T-helper 2 cell (primary cell): ENCODE measurements at regions not wholly inside any gene's neighbourhood (a gene's known extent, or its start where the extent isn't known, plus 50 kb on each side); places are given as distances from the start of the nearest gene placed in this dataset.

ENCODE experiments used
- DNase-seq, 5 experiments: peaks; one replicate each; pipeline versions ENCODE4 v3.0.0 to v3.0.0-alpha.2; 2012 to 2022

DNA sequence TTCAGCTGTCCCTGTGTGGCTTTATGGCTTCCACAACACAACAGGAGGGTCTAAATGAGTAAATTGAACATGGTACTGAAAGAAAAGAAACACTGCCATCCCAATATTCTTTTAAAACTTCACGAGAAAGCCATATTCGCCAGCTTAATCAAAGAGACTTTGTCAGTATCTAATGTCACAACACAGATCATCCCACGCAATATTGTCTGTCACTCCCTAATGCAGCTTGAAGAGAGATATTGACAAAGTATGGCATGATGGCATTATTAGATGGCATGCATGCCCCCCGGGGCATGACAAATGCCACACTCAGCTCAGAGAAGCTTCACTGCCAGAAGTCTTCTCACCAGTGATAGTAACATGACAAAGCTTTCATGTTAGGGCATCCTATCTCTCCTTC, 197.8 kb downstream of the TTC8 start:
- no peak for DNase-seq

DNA sequence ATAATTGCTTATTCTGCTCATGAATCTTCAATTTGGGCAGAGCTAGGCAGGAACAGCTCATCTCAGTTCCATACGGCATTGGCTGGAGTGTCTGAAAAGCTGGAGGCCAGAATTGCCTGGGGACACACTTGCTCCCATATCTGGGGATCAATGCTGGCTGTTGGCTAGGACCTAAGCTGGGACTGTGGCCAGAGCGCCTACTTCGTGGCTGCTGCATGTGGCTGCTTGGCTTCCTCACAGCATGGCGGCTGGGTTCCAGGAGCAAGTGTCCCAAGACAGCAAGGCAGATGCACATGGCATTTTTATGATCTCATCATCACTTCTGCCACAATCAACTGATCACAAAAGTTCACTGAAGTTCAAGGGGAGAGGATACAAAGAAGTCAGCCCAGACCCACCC, 200.2 kb downstream of the TTC8 start:
- DNase-seq: no peak

DNA sequence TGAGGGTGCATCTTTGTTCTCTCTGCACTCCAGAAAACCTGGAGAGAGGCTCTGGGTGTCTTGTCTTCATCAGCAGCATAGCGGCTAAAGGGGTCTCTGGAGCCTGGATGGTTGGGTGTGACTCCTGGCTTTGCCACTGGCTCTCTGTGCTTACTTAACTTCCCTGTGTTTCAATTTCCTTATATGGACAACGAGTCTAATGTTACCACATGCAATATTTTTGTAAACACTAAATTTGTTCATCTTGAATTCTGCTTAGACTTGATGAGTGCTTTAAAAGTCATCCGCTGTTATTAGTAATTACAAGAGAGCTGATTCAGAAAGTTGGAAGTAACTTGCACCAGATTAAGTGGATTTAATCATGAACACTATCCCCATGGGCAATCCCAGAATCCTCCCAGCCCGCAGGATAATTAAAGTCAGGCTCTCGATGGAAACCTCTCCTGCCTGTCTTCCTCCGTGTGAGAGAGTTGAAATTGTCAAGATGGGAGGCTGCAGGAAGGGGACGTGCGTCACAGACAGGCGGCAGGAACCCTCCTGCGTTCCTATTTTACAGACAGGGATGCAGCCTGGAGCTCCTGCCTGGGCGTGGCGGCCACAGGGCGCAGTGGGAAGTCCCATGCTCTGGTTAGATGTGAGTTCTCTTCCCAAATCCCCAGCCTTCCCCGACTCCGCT, 201.2 kb downstream of the TTC8 start:
- DNase-seq: no peak

DNA sequence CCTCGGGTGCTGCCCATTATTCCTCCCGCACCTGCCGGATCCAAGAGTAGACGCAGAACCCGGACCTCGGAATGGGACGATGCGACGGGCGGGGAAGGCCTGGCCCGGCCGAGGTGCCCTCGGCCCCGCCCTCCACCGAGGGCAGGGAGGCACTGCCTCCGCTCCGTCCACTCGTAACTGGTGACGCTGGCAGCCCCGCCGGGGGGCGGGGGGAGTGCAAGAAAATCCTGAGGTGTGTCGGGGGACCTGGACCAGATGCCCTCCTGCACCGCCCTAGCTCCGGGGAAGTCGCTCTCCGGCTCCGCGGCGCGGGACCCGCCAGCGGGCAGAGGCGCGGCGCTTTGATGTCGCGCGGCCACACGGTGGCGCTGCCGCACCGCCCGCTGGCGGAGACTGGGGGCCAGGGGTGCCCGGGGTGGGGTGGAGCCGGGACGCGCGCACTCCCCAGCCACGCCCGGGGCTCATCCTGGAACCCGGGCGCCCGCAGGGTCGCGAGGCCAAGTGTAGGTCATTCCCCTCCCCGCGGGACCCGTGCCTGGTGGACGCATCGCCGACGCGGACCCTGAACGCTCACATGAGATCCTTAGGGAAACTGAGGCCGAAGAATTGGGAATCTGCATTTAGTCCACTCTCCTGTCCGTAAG, 202.8 kb downstream of the TTC8 start:
- DNase-seq: peak; percentile 16 to 61 (median 36)

DNA sequence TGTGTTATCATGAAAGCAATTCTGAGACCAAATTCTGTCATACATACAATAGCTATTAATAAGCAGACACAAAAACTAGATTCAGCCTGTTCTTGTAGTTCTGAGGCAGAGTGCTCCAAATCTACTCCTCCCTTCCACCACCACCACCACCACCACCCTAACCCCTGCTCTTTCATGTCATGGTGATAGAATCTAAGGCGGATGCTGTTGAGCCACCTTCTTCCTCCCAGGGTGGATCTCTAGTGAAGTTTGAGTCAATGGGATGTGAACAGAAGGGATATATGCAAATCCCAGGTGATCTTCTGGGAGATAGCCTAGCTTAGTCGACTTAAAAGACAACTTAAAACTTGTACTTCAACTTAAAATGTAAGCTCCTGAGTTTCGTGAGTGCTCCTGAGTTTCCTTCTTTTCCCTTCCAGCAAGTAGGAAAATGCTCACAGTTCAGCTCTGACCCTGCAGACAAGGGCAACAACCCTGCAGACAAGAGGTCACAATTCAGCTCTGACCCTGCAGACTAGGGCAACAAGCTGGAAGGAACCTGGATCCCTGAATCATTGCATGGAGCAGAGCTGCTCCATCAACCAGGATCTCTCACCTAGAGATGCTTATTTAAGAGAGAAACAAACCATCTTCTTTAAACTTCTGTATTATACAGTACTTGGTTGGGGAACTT, 204.1 kb downstream of the TTC8 start:
- DNase-seq: peak in 1 of 5 experiments; percentile 28

DNA sequence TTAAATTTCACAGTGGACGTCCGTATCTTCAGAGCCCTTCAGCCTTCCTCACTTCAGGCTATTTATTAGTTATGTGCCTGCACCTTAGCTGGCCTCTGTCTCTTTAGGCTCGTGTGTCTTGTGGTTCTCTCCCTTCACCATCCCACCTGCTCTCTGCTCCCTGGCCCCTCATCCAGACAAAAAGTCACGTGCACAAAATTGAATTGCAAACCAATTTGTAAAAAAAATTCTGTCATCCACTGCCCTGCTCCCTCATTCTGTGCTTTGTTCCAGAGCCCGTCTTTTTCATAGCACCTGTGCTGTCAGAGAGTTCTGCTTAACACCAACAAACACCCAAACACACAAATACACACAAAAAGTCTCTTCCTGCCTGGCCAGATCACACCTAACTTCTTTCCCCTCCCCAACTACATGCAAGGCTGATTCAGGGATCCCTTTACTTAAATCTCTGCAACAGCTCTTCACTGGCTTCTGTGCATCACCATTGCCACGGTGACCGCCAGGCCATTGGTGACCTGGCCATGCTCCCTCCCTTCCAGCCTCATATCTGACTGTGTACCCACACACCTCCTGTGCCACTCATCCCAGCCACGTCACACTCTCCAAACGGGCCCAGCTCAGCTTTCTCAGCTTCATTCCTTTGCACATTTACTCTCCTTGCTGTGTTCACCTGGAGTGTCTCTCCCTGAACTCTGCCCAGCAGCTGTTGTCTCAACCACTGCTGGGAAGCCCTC, 205.7 kb downstream of the TTC8 start:
- DNase-seq: no peak

DNA sequence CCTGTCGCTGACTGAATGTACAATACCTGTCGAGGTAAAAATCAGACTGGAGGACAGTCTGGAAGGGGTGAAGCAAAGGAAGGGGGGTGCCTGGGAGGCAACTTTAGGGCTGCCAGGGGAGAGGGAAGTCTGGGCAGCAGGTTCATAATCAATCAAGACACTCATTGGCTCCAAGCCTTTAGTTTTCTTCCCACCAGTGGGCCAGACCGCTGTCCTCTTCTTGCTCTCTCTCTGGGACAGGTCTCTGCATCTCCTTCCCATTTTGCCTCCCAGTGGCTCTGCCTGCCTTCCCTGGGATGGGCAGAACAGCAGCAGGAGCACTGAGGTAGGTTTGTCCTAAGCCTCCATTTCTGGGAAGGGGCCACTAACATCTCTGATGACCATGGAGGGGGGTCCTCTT, 206.5 kb downstream of the TTC8 start:
- no peak for DNase-seq

DNA sequence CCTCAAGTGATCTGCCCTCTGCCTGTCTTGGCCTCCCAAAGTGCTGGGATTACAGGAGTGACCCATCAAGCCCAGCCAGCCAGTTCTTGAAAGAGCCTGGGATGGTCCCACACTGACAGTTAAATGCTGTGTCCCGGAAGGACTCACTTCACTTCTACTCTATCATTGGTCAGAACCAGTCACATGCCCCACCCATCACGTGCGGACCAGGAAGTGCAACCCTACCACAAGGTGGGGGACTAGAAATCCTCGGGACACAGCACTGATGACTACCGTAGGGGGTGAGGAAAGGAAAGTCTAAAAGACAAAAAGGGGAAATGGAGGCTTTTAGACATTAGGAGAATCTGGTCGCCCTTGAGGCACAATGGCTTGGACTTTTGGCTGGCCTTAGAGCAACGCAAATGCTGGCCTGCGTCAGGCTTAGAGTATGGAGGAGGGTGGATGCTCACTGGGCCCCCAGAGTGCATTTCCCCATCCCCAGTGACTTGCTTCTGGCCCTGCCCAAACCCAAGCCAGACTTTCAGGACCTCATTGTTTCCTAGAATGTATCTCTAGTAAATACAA, 207.7 kb downstream of the TTC8 start:
- DNase-seq: no peak

DNA sequence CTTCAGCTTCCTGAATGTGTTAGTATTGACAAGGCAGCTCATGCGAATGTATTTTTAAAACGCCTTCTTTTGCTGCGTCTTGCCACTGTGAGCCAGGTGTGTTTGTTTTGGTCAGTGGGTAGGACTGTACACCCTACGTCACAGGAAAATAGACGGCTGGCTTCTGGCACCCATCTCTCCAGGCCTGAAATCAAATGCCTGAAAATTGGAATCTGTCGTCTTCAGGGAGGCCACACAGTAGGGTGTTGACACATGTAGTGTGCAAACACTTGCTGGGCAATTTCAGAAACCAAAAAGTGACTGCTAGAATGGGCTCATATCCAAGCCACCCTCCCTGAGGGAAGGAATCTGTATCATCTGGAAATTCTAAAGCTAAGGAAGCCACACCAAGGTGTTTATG, 209.3 kb downstream of the TTC8 start:
- no peak for DNase-seq

DNA sequence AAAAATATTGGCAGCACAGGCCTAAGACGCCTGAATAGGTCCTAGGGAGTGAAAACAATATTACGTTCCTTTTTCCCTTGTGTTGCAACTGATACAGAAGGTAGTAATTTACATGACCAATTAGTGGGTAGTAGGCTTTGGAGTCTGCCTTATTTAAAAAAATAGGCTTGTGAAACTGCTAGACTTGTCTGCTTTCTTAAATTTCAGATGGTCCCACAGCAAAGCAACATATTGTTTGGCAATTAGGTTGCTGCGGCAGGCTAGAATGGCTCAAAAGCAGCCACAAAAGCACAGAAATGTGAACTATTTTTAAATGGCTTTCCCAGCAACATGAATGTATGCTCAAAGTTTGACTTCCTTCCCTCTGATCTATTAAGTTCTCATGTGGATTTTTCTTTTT, 211.9 kb downstream of the TTC8 start:
- DNase-seq: no peak

DNA sequence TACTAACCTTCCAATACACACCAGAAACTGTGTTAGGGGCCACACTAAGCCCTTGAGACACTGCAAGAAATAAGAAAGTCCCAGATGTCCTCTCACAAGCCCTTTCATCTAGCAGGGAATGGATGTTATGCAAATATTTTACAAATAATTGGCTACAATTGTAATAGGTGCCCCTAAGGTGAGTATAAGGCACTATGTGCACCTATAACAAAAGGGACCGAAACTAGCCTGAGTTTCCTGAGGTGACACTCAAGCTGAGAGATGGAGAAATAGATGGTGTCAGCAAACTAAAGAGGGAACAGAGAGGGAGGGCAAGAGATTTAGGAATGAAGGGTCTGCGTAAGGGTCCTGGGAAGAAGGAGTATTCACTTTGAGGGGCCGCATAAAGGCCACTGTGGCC, 212.6 kb downstream of the TTC8 start:
- DNase-seq: no peak

DNA sequence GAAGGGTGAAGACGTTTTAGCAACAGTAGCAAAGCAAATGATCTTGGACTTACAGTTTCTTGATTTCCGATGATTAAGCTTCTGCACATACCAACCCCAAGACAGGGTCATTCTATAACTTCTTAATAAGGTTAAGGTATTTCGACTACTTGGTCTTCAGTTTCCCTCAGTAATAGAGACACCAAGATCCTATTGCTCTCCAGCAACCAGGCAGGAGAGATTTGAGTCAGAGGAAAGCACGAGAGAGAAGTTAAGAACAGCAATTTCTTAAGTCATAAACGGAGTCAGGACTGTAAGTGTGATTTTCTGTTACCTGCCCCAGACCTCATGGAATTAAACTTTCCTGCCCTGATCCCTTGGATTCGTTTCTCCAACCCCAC, 215.6 kb downstream of the TTC8 start:
- no peak for DNase-seq

DNA sequence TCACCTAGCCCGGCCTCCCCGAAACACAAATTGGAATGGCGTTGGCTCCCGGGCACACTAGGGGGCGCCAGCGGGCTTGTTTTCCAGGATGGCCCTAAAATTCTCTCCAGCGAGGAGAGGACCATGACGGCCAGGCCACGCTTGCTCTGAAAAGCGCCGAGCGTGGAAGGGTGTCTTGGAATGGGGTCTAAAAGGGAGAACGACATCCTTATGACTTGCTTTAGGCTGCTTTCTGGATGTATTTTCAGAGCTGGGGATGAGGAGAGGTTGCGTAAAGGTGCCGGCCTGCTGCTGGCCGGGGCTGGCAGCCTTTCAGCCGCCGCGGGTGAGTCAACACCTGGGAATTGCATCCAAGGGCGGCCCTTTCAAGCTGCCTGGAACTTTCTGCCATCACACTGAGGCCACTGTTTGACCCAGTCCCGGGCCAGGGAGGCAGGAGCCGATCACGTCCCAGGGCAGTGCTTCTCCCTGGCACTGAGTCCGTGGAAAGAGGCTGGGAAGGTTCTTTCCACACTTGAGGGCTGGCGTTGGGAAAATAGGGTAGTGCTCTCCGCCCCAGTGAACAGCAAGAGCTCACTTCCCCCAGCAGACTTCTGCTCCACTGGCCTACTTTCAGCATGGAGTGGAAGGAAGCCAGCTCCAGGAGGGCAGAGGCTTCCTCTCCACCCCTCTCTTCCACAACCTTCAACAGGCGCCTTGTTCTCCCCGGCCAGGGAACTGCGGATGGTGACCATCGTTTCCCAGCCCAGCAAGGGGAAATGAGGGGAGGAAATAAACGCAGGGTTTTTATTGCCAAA, 216.2 kb downstream of the TTC8 start:
- peak; percentile 33 to 71 (median 61) for DNase-seq

DNA sequence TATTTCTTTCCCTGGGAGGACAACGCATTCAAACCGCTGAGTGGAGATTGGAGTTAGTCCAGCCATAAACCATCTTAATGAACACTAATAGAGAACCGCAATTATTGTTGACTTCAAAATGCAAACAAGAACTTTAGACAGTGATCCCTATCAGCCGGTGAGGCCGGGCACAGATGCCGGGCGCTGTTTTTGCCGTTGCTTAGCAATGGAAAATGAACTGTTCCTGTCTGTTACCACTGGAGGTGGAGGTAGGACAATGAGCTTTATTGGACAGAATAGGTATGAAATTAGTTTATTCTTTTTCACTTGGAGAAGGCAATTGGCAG, 216.8 kb downstream of the TTC8 start:
- no peak for DNase-seq

DNA sequence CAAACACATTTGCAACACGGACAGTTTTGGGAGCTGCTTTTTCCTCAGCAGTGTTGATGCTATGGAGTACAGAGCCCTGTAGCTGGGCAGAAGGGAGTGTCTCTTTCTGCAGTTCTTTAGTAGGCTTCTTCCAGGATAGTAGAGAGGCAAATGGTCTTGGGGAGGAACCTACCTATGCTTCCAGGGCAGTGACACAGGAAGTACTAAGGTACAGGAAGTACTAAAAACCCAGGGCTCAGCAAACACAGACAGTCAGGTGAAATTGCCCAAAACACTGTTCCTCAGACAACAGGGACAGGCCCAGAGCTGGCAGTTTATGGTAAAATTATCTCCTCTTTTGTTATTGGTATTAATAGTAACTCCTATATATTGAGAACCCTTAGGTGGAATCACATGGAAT, 217.6 kb downstream of the TTC8 start:
- DNase-seq: no peak

DNA sequence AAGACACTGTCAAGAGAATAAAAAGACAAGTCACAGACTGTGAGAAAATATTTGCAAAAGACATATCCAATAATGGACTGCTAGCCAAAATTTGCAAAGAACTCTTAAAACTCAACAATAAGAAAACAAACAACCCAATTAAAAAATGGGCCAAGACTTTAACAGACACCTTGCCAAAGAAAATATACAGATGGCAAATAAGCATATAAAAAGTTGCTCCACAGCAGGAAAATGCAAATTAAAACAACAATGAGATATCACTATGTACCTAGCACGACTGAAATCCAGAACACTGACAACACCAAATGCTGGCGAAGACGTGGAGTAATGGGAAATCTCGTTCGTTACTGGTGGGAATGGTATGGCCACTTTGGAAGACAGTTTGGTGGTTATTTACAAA, 228.9 kb downstream of the TTC8 start:
- DNase-seq: no peak

DNA sequence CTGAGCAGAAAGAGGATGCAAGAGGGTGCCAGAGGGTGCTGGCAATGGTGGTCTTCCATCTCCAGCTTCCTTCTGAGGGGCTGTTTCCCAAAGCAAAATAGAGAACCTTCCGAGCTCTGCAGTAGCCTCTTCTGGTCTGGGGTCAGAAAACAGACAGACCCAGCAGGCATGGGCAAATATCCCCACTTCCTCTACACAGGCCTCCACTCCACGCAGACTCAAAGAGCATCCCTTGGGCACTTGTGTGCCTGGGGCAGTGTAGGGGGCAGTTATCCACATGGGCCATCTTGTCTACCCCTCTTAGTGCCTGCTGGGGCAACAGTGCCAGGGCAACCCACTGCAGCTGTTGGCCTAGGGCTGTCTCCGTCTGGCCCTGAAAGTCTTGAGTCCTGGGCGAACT, 231.9 kb downstream of the TTC8 start:
- DNase-seq: no peak

DNA sequence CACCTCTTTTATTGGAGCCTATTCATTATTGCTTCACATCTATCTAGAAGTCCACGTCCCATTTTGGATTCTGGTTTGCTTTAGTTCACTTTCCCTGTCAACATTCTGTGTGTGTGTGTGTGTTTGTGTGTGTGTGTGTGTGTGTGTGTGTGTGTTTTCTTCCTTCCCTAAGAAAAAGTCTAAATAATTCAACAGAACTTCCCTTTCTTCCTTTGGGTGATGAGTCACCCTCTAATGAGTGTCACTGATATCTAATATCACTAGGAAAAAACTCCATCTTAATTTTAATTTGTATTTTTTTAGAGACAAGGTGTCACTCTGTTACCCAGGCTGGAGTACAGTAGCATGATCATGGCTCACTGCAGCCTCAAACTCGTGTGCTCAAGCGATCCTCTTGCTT, 234.2 kb downstream of the TTC8 start:
- no peak for DNase-seq

DNA sequence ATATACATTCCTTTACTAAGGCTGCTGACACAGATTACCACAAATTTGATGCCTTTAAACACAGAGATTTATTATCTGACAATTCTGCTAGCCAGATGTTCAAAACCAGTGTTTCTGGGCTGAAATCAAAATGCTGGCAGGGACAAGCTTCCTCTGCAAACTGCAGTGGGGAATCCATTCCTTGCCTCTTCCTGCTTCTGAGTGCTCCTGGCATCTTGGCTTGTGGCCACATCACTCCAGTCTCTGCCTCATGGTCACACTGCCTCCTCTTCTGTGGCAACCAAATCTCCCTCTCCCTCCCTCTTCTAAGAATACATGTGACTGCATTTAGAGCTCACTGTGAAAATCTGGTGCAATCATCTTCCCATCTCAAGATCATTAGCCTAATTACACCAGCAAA, 235.7 kb downstream of the TTC8 start:
- no peak for DNase-seq

DNA sequence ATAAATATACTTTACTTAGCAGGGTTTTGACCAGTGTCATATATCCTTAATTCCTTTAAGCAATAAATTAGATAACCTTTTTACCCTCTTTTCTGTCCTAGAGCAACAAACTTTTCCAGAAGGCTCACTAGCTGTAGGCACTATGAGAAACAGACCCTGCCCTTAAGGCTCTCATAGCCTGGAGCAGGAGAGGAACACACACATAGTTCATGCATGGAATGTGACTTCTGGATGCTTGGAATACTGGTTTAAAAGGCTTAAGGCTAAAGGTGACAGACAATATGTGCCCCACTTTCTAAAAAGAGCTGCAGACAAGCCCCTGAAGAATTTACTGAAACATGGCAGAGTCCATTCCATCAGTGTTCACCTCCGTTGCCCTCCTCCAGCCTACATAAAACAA, 237.2 kb downstream of the TTC8 start:
- no peak for DNase-seq

DNA sequence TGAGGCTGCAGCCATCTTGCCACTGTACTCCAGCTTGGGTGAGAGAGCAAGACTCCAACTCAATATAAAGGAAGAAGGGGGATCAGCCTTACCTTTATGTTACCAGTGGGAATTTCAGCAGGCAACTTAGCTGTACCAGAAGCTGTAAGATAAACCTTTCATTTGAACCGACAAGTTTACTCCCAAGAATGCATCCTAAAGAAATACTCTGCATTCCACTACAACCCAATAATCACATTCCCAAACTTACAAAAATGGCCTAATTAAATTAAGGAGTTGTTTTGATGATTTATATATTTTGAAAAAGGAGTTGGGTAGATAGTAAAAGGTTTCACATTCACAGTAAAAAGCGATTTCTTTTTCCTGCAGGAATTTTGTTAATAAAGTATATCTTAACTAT, 241.4 kb downstream of the TTC8 start:
- no peak for DNase-seq

DNA sequence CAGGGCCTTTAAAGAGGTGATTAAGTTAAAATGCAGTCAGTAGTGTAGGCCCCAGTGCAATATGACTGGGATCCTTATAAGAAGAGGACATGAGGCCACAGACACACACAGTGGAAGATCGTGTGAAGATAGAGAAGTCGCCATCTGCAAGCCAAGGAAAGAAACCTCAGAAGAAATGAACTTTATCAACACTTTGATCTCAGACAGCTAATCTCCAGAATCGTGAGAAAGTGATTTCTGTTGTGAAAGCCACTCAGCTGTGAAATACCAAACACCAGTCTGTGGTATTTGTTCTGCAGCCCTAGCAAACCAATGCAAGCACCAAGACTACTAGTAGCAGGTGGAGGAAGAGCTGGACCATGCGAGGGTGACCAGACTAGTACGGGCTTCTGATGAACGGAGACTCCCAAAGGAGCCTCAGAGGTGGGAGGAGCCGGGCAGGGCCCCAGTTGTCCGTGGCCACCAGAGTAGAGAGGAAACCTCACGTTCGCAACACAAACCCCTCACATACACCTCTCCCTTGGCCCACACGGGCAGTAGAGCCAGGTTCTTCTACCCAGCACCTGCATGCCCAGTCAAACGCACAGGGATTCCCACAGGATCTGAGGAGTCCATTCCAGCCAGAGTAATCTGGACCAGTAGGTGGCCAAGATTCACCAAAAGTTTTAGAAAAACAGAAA, 243.0 kb downstream of the TTC8 start:
- peak in 2 of 5 experiments; percentile 29 to 89 for DNase-seq
